Activated CD4-positive, alpha-beta T cell treated with anti-CD3 and anti-CD28 coated beads for 1 hour (primary cell): ENCODE measurements at regions not wholly inside any gene's neighbourhood (a gene's known extent, or its start where the extent isn't known, plus 50 kb on each side); places are given as distances from the start of the nearest gene placed in this dataset.

ENCODE experiments used
- DNase-seq: peaks from one replicate; pipeline ENCODE4 v3.0.0-alpha.2; 2020

GRCh38 chr10:29849886-29850285 lies 209.5 kb downstream of the JCAD start:
- DNase-seq: no peak

GRCh38 chr10:29849126-29849833 lies 210.1 kb downstream of the JCAD start:
- no peak for DNase-seq

DNA sequence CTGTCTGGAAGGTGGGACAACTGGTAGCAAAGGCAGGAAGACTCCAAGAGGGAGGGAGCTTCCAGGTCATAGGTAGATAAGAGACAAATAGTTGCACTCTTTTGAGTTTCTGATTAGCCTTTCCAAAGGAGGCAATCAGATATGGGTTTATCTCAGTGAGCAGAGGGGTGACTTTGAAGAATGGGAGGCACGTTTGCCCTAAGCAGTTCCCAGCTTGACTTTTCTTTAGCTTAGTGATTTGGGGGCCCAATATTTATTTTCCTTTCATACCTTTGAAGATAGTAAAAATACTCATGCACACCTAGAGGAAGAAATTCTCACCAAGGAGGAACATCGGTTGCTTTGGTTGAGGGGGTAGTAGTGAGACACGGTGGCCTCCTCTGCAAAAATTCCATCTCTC lies 212.1 kb upstream of the SVIL start:
- DNase-seq: no peak

- DNase-seq: no peak
Observed at GRCh38 chr10:29845166-29845565, 210.4 kb upstream of the SVIL start.

DNA sequence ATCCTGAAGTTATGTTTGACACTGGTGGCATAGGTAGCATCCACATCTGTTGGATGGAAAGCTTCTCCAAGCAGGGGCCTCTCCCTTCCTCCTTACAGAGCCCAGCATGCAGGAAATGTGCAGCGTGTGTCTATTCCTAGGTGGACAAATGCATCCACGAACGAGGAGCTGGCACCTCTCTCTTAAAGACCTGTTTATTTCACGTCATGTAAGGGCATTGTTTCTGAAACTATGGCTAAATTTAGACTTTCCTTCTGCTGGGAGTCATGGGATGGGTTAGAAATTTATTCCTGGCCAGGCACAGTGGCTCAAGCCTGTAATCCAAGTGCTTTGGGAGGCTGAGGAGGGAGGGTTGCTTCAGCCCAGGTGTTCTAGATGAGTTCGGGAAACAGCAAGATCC lies 208.4 kb upstream of the SVIL start:
- no peak for DNase-seq

- no peak for DNase-seq
Observed at GRCh38 chr10:29841724-29842649, 207.2 kb upstream of the SVIL start.

GRCh38 chr10:29840516-29841276 lies 205.9 kb upstream of the SVIL start:
- no peak for DNase-seq

DNA sequence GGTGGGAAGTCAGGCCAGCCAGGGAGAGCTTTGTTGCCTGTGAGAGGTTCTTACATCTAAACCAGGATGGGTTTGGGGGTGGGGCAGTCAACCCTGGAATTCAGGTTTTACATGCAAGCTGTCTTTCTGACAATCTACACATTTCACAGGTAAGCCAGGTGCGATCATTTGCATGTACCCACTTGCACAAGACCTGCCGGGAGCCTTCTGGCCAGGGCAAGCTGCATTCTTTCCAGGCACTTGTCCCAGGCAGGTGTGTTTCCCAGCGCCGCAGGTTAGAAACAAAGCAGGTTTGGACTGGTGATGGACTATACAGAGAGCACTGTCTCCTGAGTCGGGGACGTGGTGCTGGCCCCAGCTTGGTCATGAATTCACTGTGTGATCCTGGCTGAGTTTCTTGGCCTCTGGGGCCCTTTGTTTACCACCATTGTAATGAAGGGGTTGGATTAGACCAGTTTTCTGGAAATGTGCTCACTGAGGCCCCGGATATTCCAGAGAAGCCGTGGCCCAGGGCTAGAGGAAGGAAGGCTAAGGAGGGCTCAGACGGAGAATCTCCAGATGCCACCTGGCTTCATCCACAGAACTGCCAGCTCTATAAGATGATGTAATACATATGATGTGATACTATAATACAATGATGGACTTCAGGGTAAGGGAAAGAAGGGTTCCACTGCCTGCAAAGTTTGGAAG lies 205.2 kb upstream of the SVIL start:
- no peak for DNase-seq

- no peak for DNase-seq
Observed at GRCh38 chr10:29838539-29838938, 203.8 kb upstream of the SVIL start.

- DNase-seq: no peak
Observed at GRCh38 chr10:29837586-29837985, 202.8 kb upstream of the SVIL start.

DNA sequence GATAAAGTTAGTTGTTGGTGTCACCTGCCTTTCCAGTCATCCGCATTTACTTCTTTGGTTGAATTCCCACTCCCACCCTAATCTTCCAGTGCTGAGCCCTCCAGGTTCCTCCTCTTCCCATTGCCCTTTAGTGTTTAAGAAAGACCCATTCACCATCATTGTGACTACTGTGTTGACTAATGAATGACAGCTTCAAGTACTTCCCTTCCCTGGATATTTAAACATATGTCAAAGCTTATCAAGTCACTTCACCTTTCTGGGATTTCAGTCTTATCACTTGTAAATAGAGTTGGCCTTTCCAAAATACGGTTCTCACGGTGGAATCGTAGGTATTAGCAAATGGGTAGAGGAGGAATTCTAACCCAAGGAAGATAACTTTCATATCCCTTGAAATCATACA lies 201.6 kb upstream of the SVIL start:
- no peak for DNase-seq

GRCh38 chr10:29835055-29835454 lies 200.3 kb upstream of the SVIL start:
- no peak for DNase-seq

GRCh38 chr10:29830531-29831512 lies 196.1 kb upstream of the SVIL start:
- no peak for DNase-seq

DNA sequence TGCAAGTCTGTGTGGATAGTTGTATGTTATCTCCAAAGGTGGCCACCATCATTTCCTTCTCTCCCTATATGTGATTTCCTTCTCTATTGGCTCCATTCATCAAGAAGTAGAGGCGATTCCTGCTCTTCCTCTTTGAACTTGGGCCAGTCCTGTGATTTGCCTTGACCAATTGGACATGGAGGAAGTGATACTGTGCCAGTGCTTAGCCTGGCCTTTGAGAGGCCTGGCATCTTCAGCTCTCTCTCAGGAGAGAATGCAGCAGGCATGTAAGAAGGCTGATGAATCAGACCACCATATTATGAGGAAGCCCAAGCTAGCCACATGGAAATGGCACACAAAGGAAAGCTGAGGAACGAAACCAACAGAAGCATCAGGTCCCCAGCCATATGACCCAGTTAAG lies 195.0 kb upstream of the SVIL start:
- DNase-seq: no peak

- no peak for DNase-seq
Observed at GRCh38 chr10:29828956-29829355, 194.2 kb upstream of the SVIL start.

GRCh38 chr10:29828440-29828894 lies 193.7 kb upstream of the SVIL start:
- no peak for DNase-seq

- DNase-seq: no peak
Observed at GRCh38 chr10:29827512-29827911, 192.7 kb upstream of the SVIL start.

DNA sequence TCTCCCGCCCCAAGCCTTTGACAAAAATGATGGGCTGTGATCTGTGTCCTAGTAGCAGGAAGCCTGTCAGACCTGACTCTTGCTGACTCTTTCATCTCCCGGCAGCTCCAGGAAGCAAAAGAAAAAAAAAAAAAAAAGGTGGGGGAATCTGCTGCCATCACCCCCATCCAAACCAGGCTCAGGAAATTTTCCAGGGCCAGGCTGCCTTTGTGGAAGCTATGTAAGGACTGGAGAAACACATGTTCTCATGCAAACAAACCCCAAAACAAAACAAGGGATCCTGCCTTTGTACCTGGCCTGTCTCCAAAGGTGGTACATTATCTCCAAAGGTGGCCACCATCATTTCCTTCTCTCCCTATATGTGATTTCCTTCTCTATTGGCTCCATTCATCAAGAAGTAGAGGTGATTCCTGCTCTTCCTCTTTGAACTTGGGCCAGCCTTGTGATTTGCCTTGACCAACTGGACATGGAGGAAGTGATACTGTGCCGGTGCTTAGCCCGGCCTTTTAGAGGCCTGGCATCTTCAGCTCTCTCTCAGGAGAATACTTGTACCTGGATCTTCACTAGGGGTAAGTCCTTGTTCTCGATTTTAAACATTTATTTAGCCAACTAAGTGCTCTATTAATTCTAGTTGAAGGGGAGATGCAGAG lies 192.2 kb upstream of the SVIL start:
- DNase-seq: no peak

DNA sequence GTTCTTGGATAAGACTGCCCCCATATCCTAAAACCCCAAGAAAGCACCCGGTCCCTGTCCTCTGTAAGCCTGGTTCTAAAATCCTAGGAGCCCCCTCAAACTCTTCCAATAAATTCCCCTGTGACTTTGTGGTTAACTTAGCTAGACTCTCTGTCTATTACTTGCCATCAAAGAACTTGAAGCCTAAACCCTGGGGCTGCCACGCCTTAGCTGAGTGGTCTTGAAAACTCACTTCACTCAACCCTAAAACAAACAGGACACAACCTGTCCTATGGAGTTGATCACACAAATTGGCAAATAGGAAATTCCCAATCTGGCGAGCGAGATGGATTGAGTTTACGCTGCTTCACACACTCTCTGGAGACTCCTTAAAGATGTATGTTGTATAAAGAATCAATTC lies 191.4 kb upstream of the SVIL start:
- DNase-seq: no peak

GRCh38 chr10:29823553-29824080 lies 188.8 kb upstream of the SVIL start:
- DNase-seq: no peak
